PFSK-1 (cell line): ENCODE measurements at regions not wholly inside any gene's neighbourhood (a gene's known extent, or its start where the extent isn't known, plus 50 kb on each side); places are given as distances from the start of the nearest gene placed in this dataset.

ENCODE experiments used
- FOXP2 ChIP-seq: optimal IDR thresholded peaks from 2 replicates; pipeline ENCODE3; 2011; ENCODE audit warnings: borderline replicate concordance, control low read depth, inconsistent platforms; ENCODE audit not compliant: insufficient read depth; ENCODE audit errors: extremely low read length, extremely low read depth
- POLR2AphosphoS5 ChIP-seq: IDR thresholded peaks from 2 replicates; pipeline ENCODE4 v1.6.1; 2012; ENCODE audit warnings: low read depth, mild to moderate bottlenecking, control low read depth, low read length, moderate library complexity
- REST ChIP-seq, 2 experiments: IDR thresholded peaks; 2 replicates each; pipeline versions ENCODE4 v1.6.1 to v1.8.0; 2011 to 2012; ENCODE audit warnings: low read depth in 2 of 2, low read length in 2 of 2, control low read depth in 1 of 2, inconsistent platforms in 1 of 2, mild to moderate bottlenecking in 1 of 2, moderate library complexity in 1 of 2; ENCODE audit not compliant: insufficient read depth in 1 of 2
- SIN3A ChIP-seq: IDR thresholded peaks from 2 replicates; pipeline ENCODE4 v1.6.1; 2012; ENCODE audit warnings: mild to moderate bottlenecking, low read length, moderate library complexity, borderline replicate concordance; ENCODE audit not compliant: insufficient read depth
- TAF1 ChIP-seq: IDR thresholded peaks from 2 replicates; pipeline ENCODE4 v1.6.1; 2012; ENCODE audit warnings: low read length, control low read depth, borderline replicate concordance; ENCODE audit not compliant: insufficient read depth

- no peak for TF ChIP-seq SIN3A
- no peak for TF ChIP-seq REST (IDR thresholded peaks at IDR 0.05; ENCODE audit: insufficient read depth in 1 of 2, low read depth in 2 of 2, low read length in 2 of 2)
- TF ChIP-seq TAF1 = no peak
- no peak for TF ChIP-seq POLR2AphosphoS5
- no peak for TF ChIP-seq FOXP2
Observed at GRCh38 chr16:47939680-47940079, 216.1 kb downstream of the ABCC12 start.

GRCh38 chr16:47938272-47938671 lies 217.5 kb downstream of the ABCC12 start:
- TF ChIP-seq SIN3A (no peak), POLR2AphosphoS5 (no peak), REST (IDR thresholded peaks at IDR 0.05; ENCODE audit: insufficient read depth in 1 of 2, low read depth in 2 of 2, low read length in 2 of 2) (no peak), TAF1 (no peak), FOXP2 (no peak)

DNA sequence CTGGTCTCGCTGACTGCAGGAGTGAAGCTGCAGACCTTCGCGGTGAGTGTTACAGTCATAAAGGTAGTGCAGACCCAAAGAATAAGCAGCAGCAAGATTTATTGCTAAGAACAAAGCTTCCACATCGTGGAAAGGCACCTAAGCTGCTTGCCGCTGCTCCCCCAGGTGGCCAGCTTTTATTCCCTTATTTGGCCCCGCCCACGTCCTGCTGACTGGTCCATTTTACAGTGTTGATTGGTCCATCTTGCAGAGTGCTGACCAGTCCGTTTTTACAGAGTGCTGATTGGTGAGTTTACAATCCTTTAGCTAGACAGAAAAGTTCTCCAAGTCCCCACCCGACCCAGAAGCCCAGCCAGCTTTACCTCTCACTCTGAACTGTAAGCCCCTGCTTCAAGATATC lies 227.8 kb downstream of the ABCC12 start:
- TF ChIP-seq REST (IDR thresholded peaks at IDR 0.05; ENCODE audit: insufficient read depth in 1 of 2, low read depth in 2 of 2, low read length in 2 of 2) (no peak), FOXP2 (no peak), TAF1 (no peak), SIN3A (no peak), POLR2AphosphoS5 (no peak)

GRCh38 chr16:47927330-47927729 lies 228.5 kb downstream of the ABCC12 start:
- TF ChIP-seq REST (IDR thresholded peaks at IDR 0.05; ENCODE audit: insufficient read depth in 1 of 2, low read depth in 2 of 2, low read length in 2 of 2) (no peak), SIN3A (no peak), POLR2AphosphoS5 (no peak), FOXP2 (no peak), TAF1 (no peak)

DNA sequence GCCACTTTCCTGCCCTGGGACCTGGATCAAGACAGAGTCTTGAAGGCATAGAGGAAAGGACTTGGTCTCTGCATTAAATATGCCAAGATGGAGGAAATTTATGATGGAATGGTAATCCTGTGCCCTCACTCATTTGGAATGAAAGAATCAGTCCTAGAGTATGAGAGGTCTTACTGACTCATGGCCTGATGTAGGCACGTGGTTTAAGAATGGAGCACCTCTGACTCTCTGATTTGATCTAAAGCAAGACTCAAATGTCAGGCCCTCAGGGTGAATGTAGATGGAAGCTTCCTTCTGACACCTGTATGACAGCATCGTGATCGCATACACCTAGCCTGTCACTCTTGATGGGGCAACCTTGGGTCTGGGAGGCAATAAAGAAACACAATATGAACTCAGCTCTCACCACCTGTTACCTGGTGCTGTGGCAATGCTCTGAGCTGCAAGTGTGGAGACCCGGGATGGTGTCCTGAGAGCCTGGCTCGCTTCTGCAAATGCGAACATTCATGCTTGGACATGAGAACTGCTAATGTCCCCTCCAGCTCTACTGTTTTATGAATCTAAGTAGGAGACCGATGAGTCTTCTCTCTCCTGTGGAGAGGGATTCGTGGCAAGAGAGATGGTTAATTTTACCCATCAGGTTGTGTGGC lies 229.9 kb downstream of the ABCC12 start:
- TF ChIP-seq FOXP2 (no peak), SIN3A (no peak), REST (IDR thresholded peaks at IDR 0.05; ENCODE audit: insufficient read depth in 1 of 2, low read depth in 2 of 2, low read length in 2 of 2) (no peak), POLR2AphosphoS5 (no peak), TAF1 (no peak)
